HepG2 (cell line): ENCODE measurements at regions not wholly inside any gene's neighbourhood (a gene's known extent, or its start where the extent isn't known, plus 50 kb on each side); places are given as distances from the start of the nearest gene placed in this dataset.

Source experiments
- CHD4 ChIP-seq: fragments of 200-600 bp; sonication (generic); IDR thresholded peaks from 2 replicates; pipeline ENCODE4 v1.7.0; 2017; ENCODE audit warnings: mild to moderate bottlenecking, low read length, borderline replicate concordance
- CTCF ChIP-seq: sonication (generic); formaldehyde crosslinking; IDR thresholded peaks from 2 replicates; pipeline ENCODE4 v1.5.0; 2020; ENCODE audit warnings: mild to moderate bottlenecking, missing genetic modification reagents, moderate library complexity
- EZH2 ChIP-seq: conservative IDR thresholded peaks from 2 replicates; pipeline ENCODE4 v1.6.1; 2012; ENCODE audit warnings: mild to moderate bottlenecking, low read depth, low read length, moderate library complexity
- KDM5B ChIP-seq: sonication (generic); formaldehyde crosslinking; IDR thresholded peaks from 2 replicates; pipeline ENCODE4 v1.4.0; 2020; ENCODE audit warnings: missing genetic modification reagents, mild to moderate bottlenecking, borderline replicate concordance
- MAX ChIP-seq: IDR thresholded peaks from 2 replicates; pipeline ENCODE4 v1.6.1; 2012; ENCODE audit warnings: inconsistent platforms
- NR2F6 ChIP-seq, 2 experiments: IDR thresholded peaks; 2 replicates each; pipeline ENCODE4 v1.6.1; 2016; ENCODE audit warnings: antibody characterized with exemption in 1 of 2, mild to moderate bottlenecking in 1 of 2
- POLR2A ChIP-seq, 2 experiments: IDR thresholded peaks; 2 replicates each; pipeline ENCODE4 v1.6.1; 2011; ENCODE audit warnings: low read depth in 2 of 2, low read length in 2 of 2, mild to moderate bottlenecking in 1 of 2, moderate library complexity in 1 of 2; ENCODE audit not compliant: insufficient read depth in 1 of 2
- RELA ChIP-seq: sonication (generic); formaldehyde crosslinking; IDR thresholded peaks from 2 replicates; pipeline ENCODE4 v1.4.0; 2020; ENCODE audit warnings: missing genetic modification reagents
- TAF1 ChIP-seq: sonication (generic); formaldehyde crosslinking; IDR thresholded peaks from 2 replicates; pipeline ENCODE4 v1.4.0; 2020; ENCODE audit warnings: missing genetic modification reagents
- ZNF263 ChIP-seq: sonication (generic); formaldehyde crosslinking; IDR thresholded peaks from 2 replicates; pipeline ENCODE4 v1.4.0; 2020; ENCODE audit warnings: missing genetic modification reagents
- ZNF639 ChIP-seq: conservative IDR thresholded peaks from 2 replicates; pipeline ENCODE4 v1.6.1; 2018; ENCODE audit warnings: missing genetic modification reagents
- ZNF83 ChIP-seq: sonication (generic); formaldehyde crosslinking; IDR thresholded peaks from 2 replicates; pipeline ENCODE4 v1.4.0; 2020; ENCODE audit warnings: missing genetic modification reagents, mild to moderate bottlenecking, borderline replicate concordance

- TF ChIP-seq CHD4 (no peak), ZNF83 (CRISPR knock-in tag) (no peak), RELA (CRISPR knock-in tag) (no peak), EZH2 (no peak), CTCF (CRISPR knock-in tag) (no peak), TAF1 (CRISPR knock-in tag) (no peak), ZNF263 (CRISPR knock-in tag) (no peak), ZNF639 (no peak), MAX (no peak), NR2F6 (IDR thresholded peaks at IDR 0.05) (no peak), NR2F6 (CRISPR knock-in tag; IDR thresholded peaks at IDR 0.05) (no peak), POLR2A (IDR thresholded peaks at IDR 0.05; ENCODE audit: insufficient read depth in 1 of 2, low read depth in 2 of 2, low read length in 2 of 2) (no peak), KDM5B (CRISPR knock-in tag) (no peak)
Observed at GRCh38 chr11:98564233-98564632, 456.5 kb upstream of the CNTN5 start.
